H9 (cell line): ENCODE measurements at regions not wholly inside any gene's neighbourhood (a gene's known extent, or its start where the extent isn't known, plus 50 kb on each side); places are given as distances from the start of the nearest gene placed in this dataset.

Source experiments
- DNase-seq: peaks from one replicate; pipeline ENCODE4 v3.0.0-alpha.2; 2017
- H2AFZ ChIP-seq: one replicate; pipeline ENCODE4 v1.6.1; 2013; ENCODE audit warnings: mild to moderate bottlenecking, low read length, control low read depth, moderate library complexity
- H2AK5ac ChIP-seq: 2 replicates; pipeline ENCODE4 v1.6.1; 2013; ENCODE audit warnings: low read length, control low read depth, mixed read lengths; ENCODE audit not compliant: insufficient read length
- H2BK120ac ChIP-seq: one replicate; pipeline ENCODE4 v1.6.1; 2013; ENCODE audit warnings: low read depth, mild to moderate bottlenecking, low read length, control low read depth, inconsistent platforms; ENCODE audit not compliant: poor library complexity, severe bottlenecking
- H2BK12ac ChIP-seq: 2 replicates; pipeline ENCODE4 v1.6.1; 2013; ENCODE audit warnings: low read length, control low read depth, mixed read lengths, low read depth; ENCODE audit not compliant: insufficient read length
- H2BK15ac ChIP-seq: 2 replicates; pipeline ENCODE4 v1.6.1; 2013; ENCODE audit warnings: low read depth, low read length, control low read depth
- H2BK20ac ChIP-seq: one replicate; pipeline ENCODE4 v1.6.1; 2013; ENCODE audit warnings: low read depth, mild to moderate bottlenecking, low read length, control low read depth, inconsistent platforms; ENCODE audit not compliant: poor library complexity, severe bottlenecking
- H2BK5ac ChIP-seq: 2 replicates; pipeline ENCODE4 v1.6.1; 2013; ENCODE audit warnings: low read length, control low read depth, mixed read lengths; ENCODE audit not compliant: insufficient read length
- H3K14ac ChIP-seq: 2 replicates; pipeline ENCODE4 v1.6.1; 2013; ENCODE audit warnings: low read length, control low read depth; ENCODE audit not compliant: insufficient read depth
- H3K18ac ChIP-seq: 2 replicates; pipeline ENCODE4 v1.6.1; 2013; ENCODE audit warnings: low read depth, mild to moderate bottlenecking, mixed read lengths, low read length, control low read depth; ENCODE audit not compliant: insufficient read length
- H3K23ac ChIP-seq: 2 replicates; pipeline ENCODE4 v1.6.1; 2013; ENCODE audit warnings: low read length, control low read depth, mixed read lengths, low read depth; ENCODE audit not compliant: insufficient read length
- H3K23me2 ChIP-seq: 2 replicates; pipeline ENCODE4 v1.6.1; 2013; ENCODE audit warnings: low read depth, mild to moderate bottlenecking, mixed read lengths, low read length, control low read depth; ENCODE audit not compliant: insufficient read length, poor library complexity, severe bottlenecking
- H3K27ac ChIP-seq: 2 replicates; pipeline ENCODE4 v1.5.1; 2013; ENCODE audit warnings: low read length, control low read depth, mixed read lengths, low read depth; ENCODE audit not compliant: insufficient read length
- H3K27me3 ChIP-seq: 2 replicates; pipeline ENCODE4 v1.6.1; 2013; ENCODE audit warnings: low read length, control low read depth, inconsistent platforms; ENCODE audit not compliant: insufficient read depth
- H3K4ac ChIP-seq: 2 replicates; pipeline ENCODE4 v1.6.1; 2013; ENCODE audit warnings: low read depth, mild to moderate bottlenecking, control low read depth, inconsistent platforms, low read length, moderate library complexity
- H3K4me1 ChIP-seq: 2 replicates; pipeline ENCODE4 v1.6.1; 2013; ENCODE audit warnings: low read length, control low read depth, inconsistent platforms; ENCODE audit not compliant: insufficient read depth
- H3K4me2 ChIP-seq: 2 replicates; pipeline ENCODE4 v1.6.1; 2013; ENCODE audit warnings: low read length, control low read depth, mixed read lengths; ENCODE audit not compliant: insufficient read length, insufficient read depth
- H3K56ac ChIP-seq: 2 replicates; pipeline ENCODE4 v1.6.1; 2013; ENCODE audit warnings: low read depth, mild to moderate bottlenecking, mixed read lengths, low read length, control low read depth; ENCODE audit not compliant: insufficient read length
- H3K79me1 ChIP-seq: 2 replicates; pipeline ENCODE4 v1.6.1; 2013; ENCODE audit warnings: low read depth, mild to moderate bottlenecking, moderate library complexity, low read length, control low read depth, inconsistent platforms; ENCODE audit not compliant: insufficient read depth, poor library complexity, severe bottlenecking
- H3K79me2 ChIP-seq: 2 replicates; pipeline ENCODE4 v1.6.1; 2013; ENCODE audit warnings: low read length, control low read depth, inconsistent platforms; ENCODE audit not compliant: insufficient read depth
- H3K9ac ChIP-seq: 2 replicates; pipeline ENCODE4 v1.6.1; 2013; ENCODE audit warnings: low read length, control low read depth, mixed read lengths; ENCODE audit not compliant: insufficient read length; ENCODE audit errors: extremely low read depth
- H3K9me3 ChIP-seq: one replicate; pipeline ENCODE4 v1.6.1; 2013; ENCODE audit warnings: low read depth, low read length, inconsistent platforms; ENCODE audit not compliant: control insufficient read depth
- H3T11ph ChIP-seq: one replicate; pipeline ENCODE4 v1.6.1; 2013; ENCODE audit warnings: mild to moderate bottlenecking, low read length, control low read depth, inconsistent platforms
- H4K20me1 ChIP-seq: one replicate; pipeline ENCODE4 v1.6.1; 2013; ENCODE audit not compliant: control insufficient read depth, insufficient read length, insufficient read depth
- H4K5ac ChIP-seq: 2 replicates; pipeline ENCODE4 v1.6.1; 2013; ENCODE audit warnings: low read depth, mild to moderate bottlenecking, mixed read lengths, low read length, control low read depth; ENCODE audit not compliant: insufficient read length
- H4K8ac ChIP-seq: replicated peaks from 2 replicates; pipeline ENCODE4 v1.6.1; 2013; ENCODE audit warnings: low read length, control low read depth, mixed read lengths, low read depth; ENCODE audit not compliant: insufficient read length
- H4K91ac ChIP-seq: 2 replicates; pipeline ENCODE4 v1.6.1; 2013; ENCODE audit warnings: low read depth, mild to moderate bottlenecking, moderate library complexity, mixed read lengths, low read length, control low read depth; ENCODE audit not compliant: insufficient read length
- H3K27ac Mint-ChIP-seq, 3 experiments: 2 replicates in 2 of 3; 3 replicates in 1 of 3; pipeline ENCODE4 v1.8.0; 2020 to 2021; ENCODE audit warnings: mixed read lengths in 3 of 3, mild to moderate bottlenecking in 1 of 3, moderate library complexity in 1 of 3
- H3K27me3 Mint-ChIP-seq: 2 replicates; pipeline ENCODE4 v1.8.0; 2021; ENCODE audit warnings: low read depth, mild to moderate bottlenecking, moderate library complexity, mixed read lengths
- H3K36me3 Mint-ChIP-seq, 3 experiments: 2 replicates in 2 of 3; 3 replicates in 1 of 3; pipeline ENCODE4 v1.8.0; 2020 to 2021; ENCODE audit warnings: low read depth in 3 of 3, mixed read lengths in 3 of 3; ENCODE audit not compliant: insufficient read depth in 1 of 3
- H3K4me1 Mint-ChIP-seq, 2 experiments: 2 replicates each; pipeline ENCODE4 v1.8.0; 2020; ENCODE audit warnings: mixed read lengths in 2 of 2
- H3K4me3 Mint-ChIP-seq, 2 experiments: 2 replicates in 1 of 2; 3 replicates in 1 of 2; pipeline ENCODE4 v1.8.0; 2020 to 2021; ENCODE audit warnings: mild to moderate bottlenecking in 2 of 2, mixed read lengths in 2 of 2, moderate library complexity in 1 of 2
- H3K9me3 Mint-ChIP-seq, 2 experiments: 2 replicates in 1 of 2; 3 replicates in 1 of 2; pipeline ENCODE4 v1.8.0; 2020; ENCODE audit warnings: mild to moderate bottlenecking in 2 of 2, mixed read lengths in 2 of 2, moderate library complexity in 1 of 2
- CTCF ChIP-seq: fragments of 200-600 bp; sonication (generic); conservative IDR thresholded peaks from 3 replicates; pipeline ENCODE4 v1.8.0; 2021; ENCODE audit warnings: antibody characterized with exemption, mild to moderate bottlenecking
- WGBS: extraction: QIAGEN DNeasy Blood & Tissue Kit; methylation state at CpG from one replicate; pipeline ENCODE4 v1.1.7; 2013; ENCODE audit warnings: missing lambda C conversion rate, low lambda C conversion rate, mixed read lengths; ENCODE audit not compliant: insufficient read length; ENCODE audit errors: extremely low coverage; 5-methylcytosine and 5-hydroxymethylcytosine counted together

GRCh38 chr5:156191547-156191946 is 135.4 kb upstream of the SGCD start:
- H2BK20ac ChIP-seq: no peak overlapping the region
- no peak overlapping the region for H3K18ac ChIP-seq
- no peaks in the 10 kb centered on the region for H3K9me3 ChIP-seq
- no peak overlapping the region for H3K56ac ChIP-seq
- H3K27ac Mint-ChIP-seq: no peak overlapping the region
- H3K14ac ChIP-seq: no peak overlapping the region
- H2BK5ac ChIP-seq: no peak overlapping the region
- no peak overlapping the region for H4K5ac ChIP-seq
- no peak overlapping the region for H2AK5ac ChIP-seq
- no peak overlapping the region for H3K9ac ChIP-seq
- H3K9me3 Mint-ChIP-seq: no peaks in the 10 kb centered on the region
- H3K4me2 ChIP-seq: no peak overlapping the region
- no peak for TF ChIP-seq CTCF
- H3K27me3 ChIP-seq: no peaks in the 10 kb centered on the region
- no peak overlapping the region for H3T11ph ChIP-seq
- H3K27me3 Mint-ChIP-seq: no peaks in the 10 kb centered on the region
- H3K79me1 ChIP-seq: no peaks in the 10 kb centered on the region
- H3K36me3 Mint-ChIP-seq: no peaks in the 10 kb centered on the region
- H3K4ac ChIP-seq: no peak overlapping the region
- H3K27ac ChIP-seq: no peak overlapping the region
- H4K8ac ChIP-seq: no peak overlapping the region
- no peak overlapping the region for H3K23ac ChIP-seq
- no peak overlapping the region for H3K4me3 Mint-ChIP-seq
- no peak overlapping the region for H4K91ac ChIP-seq
- no peaks in the 10 kb centered on the region for H4K20me1 ChIP-seq
- no peak overlapping the region for H2BK15ac ChIP-seq
- no peaks in the 10 kb centered on the region for H3K79me2 ChIP-seq
- no CpG with 5 or more reads among the region's 1 CpG for WGBS
- no peaks in the 10 kb centered on the region for H3K4me1 ChIP-seq
- H2AFZ ChIP-seq: no peak overlapping the region
- H2BK120ac ChIP-seq: no peak overlapping the region
- peaks cover 2% of the 10 kb centered on the region in 2 experiments; a peak in 3 of 4 replicates for H3K4me1 Mint-ChIP-seq
- peak; percentile 39 for DNase-seq
- no peaks in the 10 kb centered on the region for H3K23me2 ChIP-seq
- no peak overlapping the region for H2BK12ac ChIP-seq
